ENCODE measurements at regions not wholly inside any gene's neighbourhood (a gene's known extent, or its start where the extent isn't known, plus 50 kb on each side); places are given as distances from the start of the nearest gene placed in this dataset.

GRCh38 chr22:48275412-48275811 lies 1513.0 kb downstream of the TBC1D22A start:
- no peak for TF ChIP-seq CTCF (IDR thresholded peaks at IDR 0.05)
- no peak for TF ChIP-seq EZH2 (IDR thresholded peaks at IDR 0.05; ENCODE audit: borderline replicate concordance, insufficient read depth, low read depth, low read length, poor library complexity, severe bottlenecking)
